ENCODE measurements at regions not wholly inside any gene's neighbourhood (a gene's known extent, or its start where the extent isn't known, plus 50 kb on each side); places are given as distances from the start of the nearest gene placed in this dataset.

DNA sequence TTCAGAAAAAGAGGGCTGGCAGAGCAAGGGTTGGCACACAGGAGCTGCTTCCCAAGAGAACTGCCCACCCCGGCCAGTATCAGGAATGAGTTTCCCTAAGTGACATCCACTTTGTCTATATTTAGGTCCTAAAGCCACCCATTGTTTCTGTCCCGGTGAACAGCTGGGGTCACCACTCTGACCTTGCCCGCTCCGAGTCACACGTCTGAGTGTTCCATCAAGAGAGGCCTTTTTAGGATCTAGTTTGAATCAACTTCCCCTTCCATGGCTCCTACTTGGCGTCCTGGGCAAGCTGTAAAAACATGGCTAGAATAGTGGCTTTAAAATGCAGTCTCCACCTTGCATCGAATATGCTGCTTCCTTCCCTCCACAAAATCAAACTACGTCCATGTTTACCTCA, 109.6 kb upstream of the ARHGEF3 start:
- TF ChIP-seq, protein P1, sequence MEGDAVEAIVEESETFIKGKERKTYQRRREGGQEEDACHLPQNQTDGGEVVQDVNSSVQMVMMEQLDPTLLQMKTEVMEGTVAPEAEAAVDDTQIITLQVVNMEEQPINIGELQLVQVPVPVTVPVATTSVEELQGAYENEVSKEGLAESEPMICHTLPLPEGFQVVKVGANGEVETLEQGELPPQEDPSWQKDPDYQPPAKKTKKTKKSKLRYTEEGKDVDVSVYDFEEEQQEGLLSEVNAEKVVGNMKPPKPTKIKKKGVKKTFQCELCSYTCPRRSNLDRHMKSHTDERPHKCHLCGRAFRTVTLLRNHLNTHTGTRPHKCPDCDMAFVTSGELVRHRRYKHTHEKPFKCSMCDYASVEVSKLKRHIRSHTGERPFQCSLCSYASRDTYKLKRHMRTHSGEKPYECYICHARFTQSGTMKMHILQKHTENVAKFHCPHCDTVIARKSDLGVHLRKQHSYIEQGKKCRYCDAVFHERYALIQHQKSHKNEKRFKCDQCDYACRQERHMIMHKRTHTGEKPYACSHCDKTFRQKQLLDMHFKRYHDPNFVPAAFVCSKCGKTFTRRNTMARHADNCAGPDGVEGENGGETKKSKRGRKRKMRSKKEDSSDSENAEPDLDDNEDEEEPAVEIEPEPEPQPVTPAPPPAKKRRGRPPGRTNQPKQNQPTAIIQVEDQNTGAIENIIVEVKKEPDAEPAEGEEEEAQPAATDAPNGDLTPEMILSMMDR (IDR thresholded peaks at IDR 0.05), result no peak
- TF ChIP-seq POLR2A (IDR thresholded peaks at IDR 0.05; ENCODE audit: low read depth), result no peak
